ENCODE measurements at regions not wholly inside any gene's neighbourhood (a gene's known extent, or its start where the extent isn't known, plus 50 kb on each side); places are given as distances from the start of the nearest gene placed in this dataset.
"Not testable (repeated sequence)": the region's sequence is repeated elsewhere in the genome, so short reads cannot be mapped to it uniquely, and the experiment has no call there.

GRCh38 chr2:220795705-220796104 lies 776.4 kb downstream of the EPHA4 start:
- Mint-ChIP-seq H3K36me3 (no peaks in the 10 kb centered on the region), H3K9me3 (peaks cover 0 to 8% of the 10 kb centered on the region in 2 donors), H3K27ac (no peak overlapping the region)
- no peak for DNase-seq (ENCODE audit: low spot score in 2 of 2)
- ATAC-seq = no peak

GRCh38 chr2:220811115-220811514 lies 761.0 kb downstream of the EPHA4 start:
- ATAC-seq = no peak

GRCh38 chr2:220811952-220812570 lies 760.0 kb downstream of the EPHA4 start:
- Mint-ChIP-seq H3K36me3 (no peaks in the 10 kb centered on the region), H3K27ac (no peak overlapping the region), H3K9me3 (no peaks in the 10 kb centered on the region)
- DNase-seq (ENCODE audit: low spot score in 2 of 2) (no peak), ATAC-seq (no peak)

More at GRCh38 chr2:220811115-220811514, 761.0 kb downstream of the EPHA4 start:
- no peaks in the 10 kb centered on the region for H3K9me3 Mint-ChIP-seq
- no peak for DNase-seq (ENCODE audit: low spot score in 2 of 2)
- H3K36me3 Mint-ChIP-seq = no peaks in the 10 kb centered on the region
- no peak overlapping the region for H3K27ac Mint-ChIP-seq

- Mint-ChIP-seq H3K27ac (no peak overlapping the region), H3K36me3 (no peaks in the 10 kb centered on the region), H3K9me3 (peaks cover 0 to 8% of the 10 kb centered on the region in 2 donors)
- DNase-seq (ENCODE audit: low spot score in 2 of 2) (no peak), ATAC-seq (no peak)
Measured at GRCh38 chr2:220814441-220814840, 757.7 kb downstream of the EPHA4 start.

- Mint-ChIP-seq H3K9me3 (peaks cover 0 to 8% of the 10 kb centered on the region in 2 donors), H3K36me3 (no peaks in the 10 kb centered on the region), H3K27ac (no peak overlapping the region)
- ATAC-seq = no peak
- DNase-seq (ENCODE audit: low spot score in 2 of 2) = no peak
Measured at GRCh38 chr2:220815698-220816097, 756.4 kb downstream of the EPHA4 start.

GRCh38 chr2:220821683-220822082 lies 750.4 kb downstream of the EPHA4 start:
- H3K27ac Mint-ChIP-seq = no peak overlapping the region
- peaks cover 0 to 16% of the 10 kb centered on the region in 2 donors for H3K9me3 Mint-ChIP-seq
- H3K36me3 Mint-ChIP-seq = no peaks in the 10 kb centered on the region
- no peak for DNase-seq (ENCODE audit: low spot score in 2 of 2)
- ATAC-seq = no peak

GRCh38 chr2:220823590-220823989 lies 748.5 kb downstream of the EPHA4 start:
- not testable (repeated sequence) for ATAC-seq; H3K36me3 Mint-ChIP-seq; DNase-seq (ENCODE audit: low spot score in 2 of 2); H3K27ac Mint-ChIP-seq
- peaks cover 0 to 18% of the 10 kb centered on the region in 2 donors for H3K9me3 Mint-ChIP-seq

GRCh38 chr2:220833446-220833845 lies 738.7 kb downstream of the EPHA4 start:
- peaks cover 0 to 5% of the 10 kb centered on the region in 2 donors for H3K36me3 Mint-ChIP-seq
- peaks cover 0 to 9% of the 10 kb centered on the region in 2 donors for H3K9me3 Mint-ChIP-seq
- DNase-seq (ENCODE audit: low spot score in 2 of 2) = no peak
- H3K27ac Mint-ChIP-seq = no peak overlapping the region
- no peak for ATAC-seq

GRCh38 chr2:220835583-220835982 lies 736.5 kb downstream of the EPHA4 start:
- DNase-seq (ENCODE audit: low spot score in 2 of 2) = no peak
- H3K9me3 Mint-ChIP-seq = no peaks in the 10 kb centered on the region
- no peaks in the 10 kb centered on the region for H3K36me3 Mint-ChIP-seq
- no peak for ATAC-seq
- H3K27ac Mint-ChIP-seq = no peak overlapping the region

- Mint-ChIP-seq H3K27ac (no peak overlapping the region), H3K9me3 (no peaks in the 10 kb centered on the region), H3K36me3 (no peaks in the 10 kb centered on the region)
- no peak for DNase-seq (ENCODE audit: low spot score in 2 of 2)
- ATAC-seq = no peak
Measured at GRCh38 chr2:220837226-220837625, 734.9 kb downstream of the EPHA4 start.

- H3K36me3 Mint-ChIP-seq = no peaks in the 10 kb centered on the region
- ATAC-seq = no peak
- no peaks in the 10 kb centered on the region for H3K9me3 Mint-ChIP-seq
- no peak overlapping the region for H3K27ac Mint-ChIP-seq
- no peak for DNase-seq (ENCODE audit: low spot score in 2 of 2)
Measured at GRCh38 chr2:220842901-220843665, 729.0 kb downstream of the EPHA4 start.

GRCh38 chr2:220845766-220846273 lies 726.3 kb downstream of the EPHA4 start:
- Mint-ChIP-seq H3K36me3 (no peaks in the 10 kb centered on the region), H3K9me3 (no peaks in the 10 kb centered on the region), H3K27ac (no peak overlapping the region)
- no peak for DNase-seq (ENCODE audit: low spot score in 2 of 2)
- no peak for ATAC-seq

- Mint-ChIP-seq H3K9me3 (no peaks in the 10 kb centered on the region), H3K36me3 (no peaks in the 10 kb centered on the region), H3K27ac (no peak overlapping the region)
- no peak for ATAC-seq
- no peak for DNase-seq (ENCODE audit: low spot score in 2 of 2)
Measured at GRCh38 chr2:220847006-220847405, 725.1 kb downstream of the EPHA4 start.

GRCh38 chr2:220847589-220847988 lies 724.5 kb downstream of the EPHA4 start:
- Mint-ChIP-seq H3K27ac (no peak overlapping the region), H3K9me3 (no peaks in the 10 kb centered on the region), H3K36me3 (no peaks in the 10 kb centered on the region)
- DNase-seq (ENCODE audit: low spot score in 2 of 2) (no peak), ATAC-seq (no peak)

GRCh38 chr2:220849433-220849832 lies 722.7 kb downstream of the EPHA4 start:
- ATAC-seq (no peak), DNase-seq (ENCODE audit: low spot score in 2 of 2) (no peak)
- Mint-ChIP-seq H3K36me3 (no peaks in the 10 kb centered on the region), H3K27ac (no peak overlapping the region), H3K9me3 (peaks cover 0 to 5% of the 10 kb centered on the region in 2 donors)

GRCh38 chr2:220850116-220850515 lies 722.0 kb downstream of the EPHA4 start:
- DNase-seq (ENCODE audit: low spot score in 2 of 2) (no peak), ATAC-seq (no peak)
- Mint-ChIP-seq H3K27ac (no peak overlapping the region), H3K9me3 (peaks cover 0 to 5% of the 10 kb centered on the region in 2 donors), H3K36me3 (no peaks in the 10 kb centered on the region)

- peaks cover 0 to 9% of the 10 kb centered on the region in 2 donors for H3K9me3 Mint-ChIP-seq
- ATAC-seq = no peak
- DNase-seq (ENCODE audit: low spot score in 2 of 2) = no peak
- H3K36me3 Mint-ChIP-seq = no peaks in the 10 kb centered on the region
- no peak overlapping the region for H3K27ac Mint-ChIP-seq
Measured at GRCh38 chr2:220855296-220855695, 716.8 kb downstream of the EPHA4 start.

- DNase-seq (ENCODE audit: low spot score in 2 of 2) (no peak), ATAC-seq (no peak)
- H3K9me3 Mint-ChIP-seq = peaks cover 0 to 9% of the 10 kb centered on the region in 2 donors
- H3K36me3 Mint-ChIP-seq = no peaks in the 10 kb centered on the region
- H3K27ac Mint-ChIP-seq = no peak overlapping the region
Measured at GRCh38 chr2:220856486-220856885, 715.6 kb downstream of the EPHA4 start.

All from activated naive CD4-positive, alpha-beta T cell treated with anti-CD3 and anti-CD28 coated beads, Interleukin-2, amount 50 U/mL, for 72 hours (primary cell).